ENCODE measurements at regions not wholly inside any gene's neighbourhood (a gene's known extent, or its start where the extent isn't known, plus 50 kb on each side); places are given as distances from the start of the nearest gene placed in this dataset.
A peak's percentile ranks its signal among the peaks of the same experiment; 100 is the strongest.
"Not testable (repeated sequence)": the region's sequence is repeated elsewhere in the genome, so short reads cannot be mapped to it uniquely, and the experiment has no call there.

GRCh38 chr12:54799966-54800365 lies 54.4 kb upstream of the MUCL1 start:
- DNase-seq: not testable (repeated sequence)

GRCh38 chr12:54798651-54799050 lies 55.7 kb upstream of the MUCL1 start:
- DNase-seq: no peak

- no peak for DNase-seq
Observed at GRCh38 chr12:54796991-54797390, 57.3 kb upstream of the MUCL1 start.

GRCh38 chr12:54795644-54796043 lies 58.7 kb upstream of the MUCL1 start:
- no peak for DNase-seq

GRCh38 chr12:54786081-54786480 lies 68.2 kb upstream of the MUCL1 start:
- DNase-seq: no peak

GRCh38 chr12:54784115-54784514 lies 70.2 kb upstream of the MUCL1 start:
- no peak for DNase-seq

GRCh38 chr12:54777031-54777430 lies 77.3 kb upstream of the MUCL1 start:
- DNase-seq: not testable (repeated sequence)

GRCh38 chr12:54773593-54773992 lies 80.7 kb upstream of the MUCL1 start:
- no peak for DNase-seq

- no peak for DNase-seq
Observed at GRCh38 chr12:54765652-54766051, 88.7 kb upstream of the MUCL1 start.

- no peak for DNase-seq
Observed at GRCh38 chr12:54762390-54762789, 91.9 kb upstream of the MUCL1 start.

- DNase-seq: peak in 1 of 2 donors; percentile 53
Observed at GRCh38 chr12:54759751-54760150, 94.6 kb upstream of the MUCL1 start.

GRCh38 chr12:54751493-54751892 lies 102.8 kb upstream of the MUCL1 start:
- no peak for DNase-seq

- DNase-seq: peak in 1 of 2 donors; percentile 62
Observed at GRCh38 chr12:54749191-54749818, 101.1 kb upstream of the DCD start.

- DNase-seq: no peak
Observed at GRCh38 chr12:54744590-54744989, 96.4 kb upstream of the DCD start.

GRCh38 chr12:54740882-54741281 lies 92.7 kb upstream of the DCD start:
- DNase-seq: no peak

- no peak for DNase-seq
Observed at GRCh38 chr12:54736549-54736948, 88.4 kb upstream of the DCD start.

- DNase-seq: no peak
Observed at GRCh38 chr12:54734196-54734950, 86.2 kb upstream of the DCD start.

- no peak for DNase-seq
Observed at GRCh38 chr12:54725233-54725843, 77.2 kb upstream of the DCD start.

GRCh38 chr12:54723379-54724256 lies 75.5 kb upstream of the DCD start:
- no peak for DNase-seq

GRCh38 chr12:54721312-54721711 lies 73.1 kb upstream of the DCD start:
- no peak for DNase-seq

GRCh38 chr12:54719691-54720090 lies 71.5 kb upstream of the DCD start:
- DNase-seq: no peak

GRCh38 chr12:54716261-54716660 lies 68.1 kb upstream of the DCD start:
- DNase-seq: no peak

GRCh38 chr12:54713876-54714275 lies 65.7 kb upstream of the DCD start:
- DNase-seq: not testable (repeated sequence)

Data from bone marrow (tissue), 2 donors.